Stomach (tissue), 4 donors: ENCODE measurements at regions not wholly inside any gene's neighbourhood (a gene's known extent, or its start where the extent isn't known, plus 50 kb on each side); places are given as distances from the start of the nearest gene placed in this dataset.

ENCODE experiments used
- POLR2A ChIP-seq, 4 donors: fragments of 450-650 bp; IDR thresholded peaks; one replicate each; pipeline ENCODE4 v1.6.1; 2016; ENCODE audit warnings: antibody characterized with exemption in 4 of 4, control low read depth in 2 of 4, mild to moderate bottlenecking in 1 of 4, moderate library complexity in 1 of 4
- TF ChIP-seq, protein P1 (sequence below), 7 experiments: fragments of 450-650 bp in 4 of 7; fragments of 200-600 bp in 3 of 7; sonication (generic) in 3 of 7; IDR thresholded peaks; one replicate each; pipeline ENCODE4 v1.5.1; 2016 to 2019; ENCODE audit warnings: antibody characterized with exemption in 7 of 7, control low read depth in 2 of 7, mild to moderate bottlenecking in 1 of 7

- TF ChIP-seq, protein P1, sequence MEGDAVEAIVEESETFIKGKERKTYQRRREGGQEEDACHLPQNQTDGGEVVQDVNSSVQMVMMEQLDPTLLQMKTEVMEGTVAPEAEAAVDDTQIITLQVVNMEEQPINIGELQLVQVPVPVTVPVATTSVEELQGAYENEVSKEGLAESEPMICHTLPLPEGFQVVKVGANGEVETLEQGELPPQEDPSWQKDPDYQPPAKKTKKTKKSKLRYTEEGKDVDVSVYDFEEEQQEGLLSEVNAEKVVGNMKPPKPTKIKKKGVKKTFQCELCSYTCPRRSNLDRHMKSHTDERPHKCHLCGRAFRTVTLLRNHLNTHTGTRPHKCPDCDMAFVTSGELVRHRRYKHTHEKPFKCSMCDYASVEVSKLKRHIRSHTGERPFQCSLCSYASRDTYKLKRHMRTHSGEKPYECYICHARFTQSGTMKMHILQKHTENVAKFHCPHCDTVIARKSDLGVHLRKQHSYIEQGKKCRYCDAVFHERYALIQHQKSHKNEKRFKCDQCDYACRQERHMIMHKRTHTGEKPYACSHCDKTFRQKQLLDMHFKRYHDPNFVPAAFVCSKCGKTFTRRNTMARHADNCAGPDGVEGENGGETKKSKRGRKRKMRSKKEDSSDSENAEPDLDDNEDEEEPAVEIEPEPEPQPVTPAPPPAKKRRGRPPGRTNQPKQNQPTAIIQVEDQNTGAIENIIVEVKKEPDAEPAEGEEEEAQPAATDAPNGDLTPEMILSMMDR (IDR thresholded peaks at IDR 0.05) = no peak
- no peak for TF ChIP-seq POLR2A (IDR thresholded peaks at IDR 0.05)
Observed at GRCh38 chr1:213452501-213452900, 401.5 kb downstream of the RPS6KC1 start.
